AG20443 (cell line): ENCODE measurements at regions not wholly inside any gene's neighbourhood (a gene's known extent, or its start where the extent isn't known, plus 50 kb on each side); places are given as distances from the start of the nearest gene placed in this dataset.

ENCODE experiments used
- DNase-seq: peaks from one replicate; pipeline ENCODE4 v3.0.0; 2012; ENCODE audit warnings: low spot score, mixed read lengths

GRCh38 chr2:56613920-56614319 is 430.1 kb downstream of the CCDC85A start:
- DNase-seq = no peak

GRCh38 chr2:56615760-56616159 is 432.0 kb downstream of the CCDC85A start:
- DNase-seq = no peak

- no peak for DNase-seq
Measured at GRCh38 chr2:56624181-56624580, 440.4 kb downstream of the CCDC85A start.

DNA sequence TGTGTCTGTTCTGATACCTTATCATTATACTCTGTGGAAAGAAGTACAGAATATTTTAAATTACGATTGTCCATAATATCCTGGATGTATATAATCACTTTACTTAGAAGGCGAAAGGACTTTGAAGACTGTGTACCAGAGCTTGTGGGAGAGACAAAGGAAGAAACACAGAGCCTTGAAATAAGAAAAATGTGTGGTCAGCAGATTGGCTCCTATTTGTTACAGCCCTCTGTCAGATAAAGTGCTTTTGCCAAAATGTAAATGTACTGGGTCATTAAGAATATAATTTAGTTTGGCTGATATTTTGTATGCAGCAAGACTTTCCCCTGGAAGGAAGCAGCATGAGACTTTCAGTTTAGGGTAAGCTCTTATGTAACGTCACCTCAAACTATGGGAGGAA is 443.1 kb downstream of the CCDC85A start:
- DNase-seq = no peak

GRCh38 chr2:56630286-56630685 is 446.5 kb downstream of the CCDC85A start:
- no peak for DNase-seq

DNA sequence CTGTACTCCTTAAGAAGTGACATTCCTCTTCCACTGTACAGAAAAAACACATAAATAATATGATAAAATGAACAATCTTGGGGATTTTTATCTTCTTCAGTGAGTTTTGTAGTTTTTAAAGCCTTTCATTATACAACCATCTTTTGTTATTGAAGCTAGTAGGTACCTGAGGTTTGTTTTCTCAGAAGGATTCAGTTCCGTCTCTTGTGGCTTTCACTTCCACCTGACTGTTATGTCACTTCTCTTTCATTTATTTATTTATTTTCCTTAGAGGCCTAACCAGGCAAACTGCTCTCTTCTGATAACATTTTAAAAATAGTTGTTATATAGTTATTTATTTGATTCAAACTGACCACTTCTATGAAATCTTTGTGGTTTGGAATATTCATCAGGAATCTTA is 464.2 kb downstream of the CCDC85A start:
- no peak for DNase-seq

GRCh38 chr2:56648802-56649201 is 465.0 kb downstream of the CCDC85A start:
- no peak for DNase-seq

- no peak for DNase-seq
Measured at GRCh38 chr2:56654936-56655335, 471.1 kb downstream of the CCDC85A start.

- no peak for DNase-seq
Measured at GRCh38 chr2:56656826-56657225, 473.0 kb downstream of the CCDC85A start.

DNA sequence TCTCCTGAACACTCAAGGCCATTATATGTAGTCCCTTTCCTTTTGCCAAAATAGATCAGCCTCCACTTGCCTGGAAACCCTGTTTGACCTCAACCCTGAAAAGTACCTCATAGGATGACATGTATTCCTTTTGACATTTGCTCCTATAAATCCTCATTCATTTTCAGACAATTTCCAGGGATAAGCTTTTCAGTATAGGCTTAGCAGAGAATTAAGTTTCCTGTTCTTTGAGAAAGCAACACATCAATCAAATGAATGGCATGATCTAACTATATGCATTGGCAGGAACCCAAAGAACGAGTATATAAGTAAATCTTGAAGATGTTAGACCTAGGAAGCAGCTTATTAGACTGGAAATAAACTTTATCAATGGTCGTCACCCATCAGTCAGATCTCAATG is 483.0 kb downstream of the CCDC85A start:
- DNase-seq = no peak

- DNase-seq = no peak
Measured at GRCh38 chr2:56671973-56672569, 488.3 kb downstream of the CCDC85A start.

DNA sequence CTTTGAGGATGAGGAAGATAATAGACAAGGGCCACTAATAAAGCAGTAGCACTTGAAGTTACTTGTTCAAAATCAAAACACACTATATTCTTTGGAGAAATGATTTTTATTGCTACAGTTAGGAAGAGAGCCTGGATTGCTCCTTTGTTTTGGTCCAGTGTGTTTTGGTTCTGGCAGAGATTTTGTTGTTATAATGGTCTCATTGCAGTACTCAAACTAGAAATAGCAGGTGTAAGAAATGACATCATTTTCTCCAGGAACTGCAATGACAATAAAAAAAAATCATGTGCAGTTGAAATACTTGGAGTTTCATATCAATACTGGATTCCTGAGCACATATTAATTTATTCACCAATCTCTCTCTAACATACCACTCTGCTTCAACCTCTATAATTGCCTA is 490.3 kb downstream of the CCDC85A start:
- DNase-seq = no peak

- DNase-seq = no peak
Measured at GRCh38 chr2:56676966-56677365, 493.2 kb downstream of the CCDC85A start.

DNA sequence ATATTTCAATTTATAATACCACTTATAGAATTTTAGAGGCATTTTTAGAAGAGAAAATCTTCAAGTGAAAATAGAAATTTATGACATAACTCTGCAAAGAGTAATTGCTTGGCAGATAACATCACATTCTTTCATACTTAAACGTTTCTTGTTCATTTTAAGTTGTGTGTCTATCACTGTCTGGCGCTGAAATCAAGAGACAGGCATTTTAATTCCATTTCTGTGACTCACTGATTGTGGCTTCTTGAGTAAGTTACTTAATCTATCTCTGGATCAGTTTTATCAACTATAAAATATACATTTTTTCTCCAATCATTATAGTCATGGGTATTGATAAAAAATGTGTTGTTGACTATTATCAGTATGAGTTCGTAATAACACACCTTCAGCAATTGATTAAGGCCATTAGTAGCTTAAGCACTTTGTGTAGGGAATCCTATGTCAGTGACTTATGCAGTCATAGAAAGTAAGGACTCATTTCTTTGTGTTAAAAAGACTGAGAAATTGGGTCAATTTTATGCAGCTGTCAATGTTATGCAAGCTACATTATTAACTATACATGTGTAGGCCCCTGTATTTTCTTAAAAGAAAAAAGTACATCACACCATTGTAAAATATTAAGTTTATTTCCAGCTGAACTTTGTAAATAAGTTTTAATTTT is 497.3 kb downstream of the CCDC85A start:
- no peak for DNase-seq

- no peak for DNase-seq
Measured at GRCh38 chr2:56681659-56682396, 498.0 kb downstream of the CCDC85A start.

GRCh38 chr2:56682397-56682760 is 498.6 kb downstream of the CCDC85A start:
- DNase-seq = no peak

DNA sequence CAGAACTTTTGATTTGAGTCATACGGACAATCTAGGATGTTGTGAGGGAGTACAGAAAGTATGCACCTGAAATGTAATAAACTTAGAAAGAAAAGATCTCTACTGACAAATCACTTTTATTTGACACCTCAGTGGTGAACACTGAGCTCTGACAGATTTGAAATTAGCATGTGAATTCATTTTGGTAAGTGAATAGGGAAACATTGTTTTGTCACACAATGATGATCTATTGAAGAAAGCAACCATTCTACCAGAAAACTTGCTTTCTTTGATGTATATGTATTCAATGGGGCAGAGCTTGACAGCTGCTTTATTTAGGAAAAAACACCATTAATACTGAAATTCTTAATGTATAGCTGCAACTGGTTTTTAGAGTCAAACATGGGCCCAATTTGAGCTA is 500.5 kb downstream of the CCDC85A start:
- no peak for DNase-seq

- DNase-seq = no peak
Measured at GRCh38 chr2:56685205-56685604, 501.4 kb downstream of the CCDC85A start.

- no peak for DNase-seq
Measured at GRCh38 chr2:56687169-56687568, 503.4 kb downstream of the CCDC85A start.

- DNase-seq = no peak
Measured at GRCh38 chr2:56688661-56689060, 504.9 kb downstream of the CCDC85A start.

DNA sequence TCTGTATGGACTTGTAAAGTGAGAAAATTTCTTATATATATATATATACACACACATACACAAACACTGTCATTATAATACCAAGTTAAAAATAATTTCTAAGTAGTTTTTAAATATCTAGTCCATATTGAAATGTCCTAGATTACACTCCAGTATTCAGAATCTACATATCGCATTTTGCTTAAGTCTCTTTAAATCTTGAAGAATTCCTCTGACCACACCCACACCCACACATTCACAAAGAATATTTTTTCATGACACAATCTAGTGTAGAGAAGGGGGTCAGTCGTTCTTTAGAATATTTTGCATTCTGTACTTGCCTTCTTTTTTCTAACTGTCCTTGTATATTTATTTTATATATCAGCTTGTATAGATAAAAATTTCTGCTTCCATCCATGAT is 509.7 kb downstream of the CCDC85A start:
- DNase-seq = no peak

- DNase-seq = no peak
Measured at GRCh38 chr2:56703001-56703400, 519.2 kb downstream of the CCDC85A start.

GRCh38 chr2:56705713-56706112 is 521.9 kb downstream of the CCDC85A start:
- DNase-seq = no peak

DNA sequence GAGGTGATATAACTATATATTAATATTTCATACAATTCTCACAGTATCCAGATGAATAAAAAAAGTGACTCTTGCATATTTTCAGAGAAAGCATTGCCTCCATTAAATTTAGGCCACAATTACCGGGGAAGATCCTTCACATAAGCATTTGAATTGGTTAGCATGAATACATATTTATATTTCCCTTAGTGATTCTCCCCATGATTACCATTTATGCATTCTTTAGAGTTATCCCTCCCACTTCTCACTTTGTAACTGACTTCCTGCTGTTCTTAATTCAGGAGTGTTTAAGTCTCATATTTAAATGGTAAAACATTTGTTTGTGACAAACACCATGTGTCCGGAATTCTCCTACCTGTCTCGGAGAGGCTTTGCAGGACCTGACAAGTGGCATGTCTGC is 523.4 kb downstream of the CCDC85A start:
- no peak for DNase-seq
